ENCODE measurements at regions not wholly inside any gene's neighbourhood (a gene's known extent, or its start where the extent isn't known, plus 50 kb on each side); places are given as distances from the start of the nearest gene placed in this dataset.

GRCh38 chr2:74755386-74755785 is 78.5 kb upstream of the HK2 start:
- in situ Hi-C loops (cut with MboI; ENCODE audit: low pct_unique_long_range_greater_than_20kb, low sequenced_read_pairs) = no loop called here
- DNase-seq = no peak

GRCh38 chr2:74756356-74756890 is 77.5 kb upstream of the HK2 start:
- in situ Hi-C loops (cut with MboI; ENCODE audit: low pct_unique_long_range_greater_than_20kb, low sequenced_read_pairs) = no loop called here
- DNase-seq = peak; percentile 67

- in situ Hi-C loops (cut with MboI; ENCODE audit: low pct_unique_long_range_greater_than_20kb, low sequenced_read_pairs) = no loop called here
Observed at GRCh38 chr2:74759986-74760385, 73.9 kb upstream of the HK2 start.

GRCh38 chr2:74760875-74761630 is 72.9 kb upstream of the HK2 start:
- no peak for DNase-seq
- in situ Hi-C loops (cut with MboI; ENCODE audit: low pct_unique_long_range_greater_than_20kb, low sequenced_read_pairs) = no loop called here

More at GRCh38 chr2:74759986-74760385, 73.9 kb upstream of the HK2 start:
- DNase-seq = no peak

- DNase-seq = peak; percentile 57
- in situ Hi-C loops (cut with MboI; ENCODE audit: low pct_unique_long_range_greater_than_20kb, low sequenced_read_pairs) = no loop called here
Observed at GRCh38 chr2:74762789-74763188, 71.1 kb upstream of the HK2 start.

GRCh38 chr2:74763962-74764428 is 69.9 kb upstream of the HK2 start:
- DNase-seq = no peak
- in situ Hi-C loops (cut with MboI; ENCODE audit: low pct_unique_long_range_greater_than_20kb, low sequenced_read_pairs) = no loop called here

GRCh38 chr2:74764429-74765272 is 69.3 kb upstream of the HK2 start:
- in situ Hi-C loops (cut with MboI; ENCODE audit: low pct_unique_long_range_greater_than_20kb, low sequenced_read_pairs) = no loop called here
- peak; percentile 33 for DNase-seq

- no peak for DNase-seq
- in situ Hi-C loops (cut with MboI; ENCODE audit: low pct_unique_long_range_greater_than_20kb, low sequenced_read_pairs) = no loop called here
Observed at GRCh38 chr2:74766780-74767179, 67.1 kb upstream of the HK2 start.

GRCh38 chr2:74767618-74768017 is 66.3 kb upstream of the HK2 start:
- in situ Hi-C loops (cut with MboI; ENCODE audit: low pct_unique_long_range_greater_than_20kb, low sequenced_read_pairs) = no loop called here
- DNase-seq = no peak

- no peak for DNase-seq
- in situ Hi-C loops (cut with MboI; ENCODE audit: low pct_unique_long_range_greater_than_20kb, low sequenced_read_pairs) = no loop called here
Observed at GRCh38 chr2:74768401-74768914, 65.5 kb upstream of the HK2 start.

- in situ Hi-C loops (cut with MboI; ENCODE audit: low pct_unique_long_range_greater_than_20kb, low sequenced_read_pairs) = no loop called here
- no peak for DNase-seq
Observed at GRCh38 chr2:74772046-74772445, 61.9 kb upstream of the HK2 start.

- peak; percentile 63 for DNase-seq
- in situ Hi-C loops (cut with MboI; ENCODE audit: low pct_unique_long_range_greater_than_20kb, low sequenced_read_pairs) = no loop called here
Observed at GRCh38 chr2:74777161-74777900, 56.6 kb upstream of the HK2 start.

- in situ Hi-C loops (cut with MboI; ENCODE audit: low pct_unique_long_range_greater_than_20kb, low sequenced_read_pairs) = no loop called here
- peak; percentile 29 for DNase-seq
Observed at GRCh38 chr2:74778381-74779264, 55.3 kb upstream of the HK2 start.

GRCh38 chr2:74779265-74779558 is 54.7 kb upstream of the HK2 start:
- no peak for DNase-seq
- in situ Hi-C loops (cut with MboI; ENCODE audit: low pct_unique_long_range_greater_than_20kb, low sequenced_read_pairs) = no loop called here

- in situ Hi-C loops (cut with MboI; ENCODE audit: low pct_unique_long_range_greater_than_20kb, low sequenced_read_pairs) = no loop called here
- DNase-seq = no peak
Observed at GRCh38 chr2:74779587-74780135, 54.3 kb upstream of the HK2 start.
